ENCODE measurements at regions not wholly inside any gene's neighbourhood (a gene's known extent, or its start where the extent isn't known, plus 50 kb on each side); places are given as distances from the start of the nearest gene placed in this dataset.

DNA sequence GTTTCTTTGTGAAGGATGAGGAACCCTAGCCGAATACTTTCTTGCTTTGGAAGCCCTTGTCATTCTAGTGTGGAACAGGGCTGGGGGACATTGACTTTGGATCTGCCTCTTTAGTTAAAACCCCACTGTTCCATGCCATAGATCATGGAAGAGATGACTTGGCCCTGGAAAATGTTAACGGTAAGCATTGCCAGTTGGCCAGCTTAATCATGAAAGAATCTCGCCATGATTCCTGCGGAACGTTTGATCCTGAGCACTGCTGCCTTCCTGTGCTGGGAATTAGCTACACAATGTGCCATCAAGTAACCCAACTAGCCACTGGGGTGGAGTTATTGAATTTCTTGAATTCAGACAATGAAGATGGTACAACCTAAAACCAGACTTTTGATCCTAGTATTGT, 177.6 kb upstream of the FZD8 start:
- TF ChIP-seq, protein P1, sequence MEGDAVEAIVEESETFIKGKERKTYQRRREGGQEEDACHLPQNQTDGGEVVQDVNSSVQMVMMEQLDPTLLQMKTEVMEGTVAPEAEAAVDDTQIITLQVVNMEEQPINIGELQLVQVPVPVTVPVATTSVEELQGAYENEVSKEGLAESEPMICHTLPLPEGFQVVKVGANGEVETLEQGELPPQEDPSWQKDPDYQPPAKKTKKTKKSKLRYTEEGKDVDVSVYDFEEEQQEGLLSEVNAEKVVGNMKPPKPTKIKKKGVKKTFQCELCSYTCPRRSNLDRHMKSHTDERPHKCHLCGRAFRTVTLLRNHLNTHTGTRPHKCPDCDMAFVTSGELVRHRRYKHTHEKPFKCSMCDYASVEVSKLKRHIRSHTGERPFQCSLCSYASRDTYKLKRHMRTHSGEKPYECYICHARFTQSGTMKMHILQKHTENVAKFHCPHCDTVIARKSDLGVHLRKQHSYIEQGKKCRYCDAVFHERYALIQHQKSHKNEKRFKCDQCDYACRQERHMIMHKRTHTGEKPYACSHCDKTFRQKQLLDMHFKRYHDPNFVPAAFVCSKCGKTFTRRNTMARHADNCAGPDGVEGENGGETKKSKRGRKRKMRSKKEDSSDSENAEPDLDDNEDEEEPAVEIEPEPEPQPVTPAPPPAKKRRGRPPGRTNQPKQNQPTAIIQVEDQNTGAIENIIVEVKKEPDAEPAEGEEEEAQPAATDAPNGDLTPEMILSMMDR (IDR thresholded peaks at IDR 0.05 in 4 of 5, conservative IDR thresholded peaks at IDR 0.05 in 1 of 5) = no peak
- no peak for TF ChIP-seq POLR2A (IDR thresholded peaks at IDR 0.05)

Data from gastrocnemius medialis (tissue), 4 donors.